Activated CD4-positive, alpha-beta T cell treated with anti-CD3 and anti-CD28 coated beads, Interleukin-2, amount 10 ng/mL, durations not matched to agents 7 days and 5 days (primary cell): ENCODE measurements at regions not wholly inside any gene's neighbourhood (a gene's known extent, or its start where the extent isn't known, plus 50 kb on each side); places are given as distances from the start of the nearest gene placed in this dataset.

ENCODE experiments used
- CTCF ChIA-PET: fragments of 350-600 bp; sonication (Branson Sonifier 250); formaldehyde crosslinking; loops from one replicate; lab custom pipeline; 2021; ENCODE audit warnings: antibody characterized with exemption; lab: Charles Lee
- POLR2A ChIA-PET: fragments of 350-600 bp; sonication (Branson Sonifier 250); formaldehyde crosslinking; loops from one replicate; lab custom pipeline; 2021; ENCODE audit warnings: antibody characterized with exemption; lab: Charles Lee
- DNase-seq: peaks from one replicate; pipeline ENCODE4 v3.0.0-alpha.2; 2020
- H3K27ac Mint-ChIP-seq: one replicate; pipeline ENCODE4 v1.8.0; 2021; ENCODE audit warnings: mild to moderate bottlenecking, moderate library complexity, mixed read lengths
- H3K27me3 Mint-ChIP-seq: one replicate; pipeline ENCODE4 v1.8.0; 2021; ENCODE audit warnings: mixed read lengths
- H3K36me3 Mint-ChIP-seq: one replicate; pipeline ENCODE4 v1.8.0; 2021; ENCODE audit warnings: low read depth, mixed read lengths
- H3K4me1 Mint-ChIP-seq: one replicate; pipeline ENCODE4 v1.8.0; 2021; ENCODE audit warnings: mixed read lengths
- H3K4me3 Mint-ChIP-seq: one replicate; pipeline ENCODE4 v1.8.0; 2021; ENCODE audit warnings: mild to moderate bottlenecking, moderate library complexity, mixed read lengths
- H3K9me3 Mint-ChIP-seq: one replicate; pipeline ENCODE4 v1.8.0; 2021; ENCODE audit warnings: mixed read lengths

DNA sequence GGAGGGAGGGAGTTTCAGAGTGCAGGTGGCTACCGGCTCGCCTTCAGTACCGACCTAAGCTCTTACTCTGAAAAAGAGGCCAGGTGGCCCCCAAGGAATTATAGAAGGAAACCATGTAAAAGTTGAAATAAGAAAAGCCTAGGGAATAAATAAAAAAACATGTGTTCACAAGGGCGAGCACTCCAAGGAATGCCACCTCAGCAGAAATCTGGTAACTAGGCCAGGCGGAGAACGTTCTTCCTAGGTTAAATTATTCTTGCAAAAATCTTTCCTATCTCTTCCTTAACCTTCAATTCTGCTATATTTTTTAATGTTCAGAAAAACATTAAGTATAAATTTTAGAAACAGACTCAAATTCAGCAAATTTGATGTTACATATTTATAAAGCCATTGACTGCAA is 1260.3 kb upstream of the SLC10A2 start:
- no peaks in the 10 kb centered on the region for H3K4me1 Mint-ChIP-seq

GRCh38 chr13:104321756-104322155 is 1255.5 kb upstream of the SLC10A2 start:
- ChIA-PET CTCF (no interaction called here), POLR2A (no interaction called here)
- Mint-ChIP-seq H3K9me3 (no peaks in the 10 kb centered on the region), H3K27ac (no peak overlapping the region), H3K4me1 (no peaks in the 10 kb centered on the region), H3K4me3 (no peak overlapping the region), H3K27me3 (no peaks in the 10 kb centered on the region), H3K36me3 (no peaks in the 10 kb centered on the region)
- DNase-seq = no peak

More for the DNA sequence above, 1260.3 kb upstream of the SLC10A2 start:
- POLR2A ChIA-PET = no interaction called here
- no peak for DNase-seq
- Mint-ChIP-seq H3K9me3 (peaks cover under 1% of the 10 kb centered on the region), H3K36me3 (no peaks in the 10 kb centered on the region), H3K27me3 (no peaks in the 10 kb centered on the region), H3K4me3 (no peak overlapping the region), H3K27ac (no peak overlapping the region)
- CTCF ChIA-PET = no interaction called here

GRCh38 chr13:104320446-104320845 is 1254.2 kb upstream of the SLC10A2 start:
- Mint-ChIP-seq H3K4me3 (no peak overlapping the region), H3K27ac (no peak overlapping the region), H3K9me3 (no peaks in the 10 kb centered on the region), H3K36me3 (no peaks in the 10 kb centered on the region), H3K27me3 (no peaks in the 10 kb centered on the region), H3K4me1 (no peaks in the 10 kb centered on the region)
- CTCF ChIA-PET = no interaction called here
- DNase-seq = no peak
- POLR2A ChIA-PET = no interaction called here

DNA sequence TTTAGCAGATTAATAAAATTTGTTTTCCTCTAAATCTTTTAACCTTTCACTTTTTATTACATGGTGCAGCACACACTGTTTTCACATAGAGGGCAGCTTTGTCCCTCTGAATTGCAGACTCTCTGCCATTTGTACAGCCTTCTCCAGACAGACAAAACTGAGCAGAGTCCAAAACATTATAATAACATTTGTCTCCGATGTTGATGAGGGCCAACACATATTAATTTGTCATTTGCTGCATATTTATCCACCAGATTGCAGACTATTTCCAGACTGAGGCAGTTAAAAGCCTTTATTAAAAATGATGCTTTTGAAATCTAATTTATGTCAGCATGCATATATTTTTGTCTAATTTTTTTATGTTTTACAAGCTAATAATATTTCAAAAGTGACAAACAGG is 1251.9 kb upstream of the SLC10A2 start:
- Mint-ChIP-seq H3K27me3 (no peaks in the 10 kb centered on the region), H3K27ac (no peak overlapping the region), H3K4me1 (no peaks in the 10 kb centered on the region), H3K36me3 (no peaks in the 10 kb centered on the region), H3K4me3 (no peak overlapping the region), H3K9me3 (no peaks in the 10 kb centered on the region)
- ChIA-PET POLR2A (no interaction called here), CTCF (no interaction called here)
- no peak for DNase-seq

GRCh38 chr13:104315606-104316005 is 1249.4 kb upstream of the SLC10A2 start:
- no peak for DNase-seq
- Mint-ChIP-seq H3K27ac (no peak overlapping the region), H3K36me3 (no peaks in the 10 kb centered on the region), H3K4me1 (no peaks in the 10 kb centered on the region), H3K4me3 (no peak overlapping the region), H3K27me3 (no peaks in the 10 kb centered on the region), H3K9me3 (no peaks in the 10 kb centered on the region)
- ChIA-PET POLR2A (no interaction called here), CTCF (no interaction called here)

- no peak overlapping the region for H3K4me3 Mint-ChIP-seq
- no peak overlapping the region for H3K27ac Mint-ChIP-seq
- ChIA-PET CTCF (no interaction called here), POLR2A (no interaction called here)
- H3K4me1 Mint-ChIP-seq = no peaks in the 10 kb centered on the region
- DNase-seq = no peak
- no peaks in the 10 kb centered on the region for H3K27me3 Mint-ChIP-seq
- no peaks in the 10 kb centered on the region for H3K36me3 Mint-ChIP-seq
- no peaks in the 10 kb centered on the region for H3K9me3 Mint-ChIP-seq
Observed at GRCh38 chr13:104314926-104315535, 1248.8 kb upstream of the SLC10A2 start.

- DNase-seq = no peak
- no peak overlapping the region for H3K4me3 Mint-ChIP-seq
- ChIA-PET CTCF (no interaction called here), POLR2A (no interaction called here)
- no peaks in the 10 kb centered on the region for H3K36me3 Mint-ChIP-seq
- H3K9me3 Mint-ChIP-seq = no peaks in the 10 kb centered on the region
- no peaks in the 10 kb centered on the region for H3K4me1 Mint-ChIP-seq
- H3K27me3 Mint-ChIP-seq = no peaks in the 10 kb centered on the region
- no peak overlapping the region for H3K27ac Mint-ChIP-seq
Observed at GRCh38 chr13:104314321-104314720, 1248.1 kb upstream of the SLC10A2 start.

GRCh38 chr13:104310861-104311260 is 1244.6 kb upstream of the SLC10A2 start:
- H3K36me3 Mint-ChIP-seq = no peaks in the 10 kb centered on the region
- H3K9me3 Mint-ChIP-seq = peaks cover 2% of the 10 kb centered on the region
- ChIA-PET POLR2A (no interaction called here), CTCF (no interaction called here)
- no peak overlapping the region for H3K4me3 Mint-ChIP-seq
- no peak overlapping the region for H3K27ac Mint-ChIP-seq
- H3K27me3 Mint-ChIP-seq = no peaks in the 10 kb centered on the region
- DNase-seq = no peak
- no peaks in the 10 kb centered on the region for H3K4me1 Mint-ChIP-seq

DNA sequence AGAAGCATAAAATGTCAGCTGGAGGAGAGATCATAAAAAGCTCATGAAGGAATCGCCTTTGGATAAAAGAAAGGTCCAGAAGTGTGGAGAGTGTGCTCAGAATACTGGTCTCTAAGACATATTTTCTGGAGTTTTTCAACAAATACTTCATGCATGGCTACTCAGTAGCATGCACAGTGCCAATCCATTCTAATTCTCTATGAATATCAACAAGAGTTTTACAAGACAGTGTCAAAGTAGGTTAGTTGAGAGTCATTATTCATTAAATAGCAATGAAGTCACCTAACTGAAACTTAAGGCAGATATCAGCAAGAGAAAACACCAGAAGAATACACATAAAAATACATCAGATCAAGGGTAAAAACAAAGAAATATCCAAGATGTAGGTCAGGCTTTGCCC is 1243.2 kb upstream of the SLC10A2 start:
- CTCF ChIA-PET = no interaction called here
- Mint-ChIP-seq H3K4me1 (no peaks in the 10 kb centered on the region), H3K27ac (no peak overlapping the region)

DNA sequence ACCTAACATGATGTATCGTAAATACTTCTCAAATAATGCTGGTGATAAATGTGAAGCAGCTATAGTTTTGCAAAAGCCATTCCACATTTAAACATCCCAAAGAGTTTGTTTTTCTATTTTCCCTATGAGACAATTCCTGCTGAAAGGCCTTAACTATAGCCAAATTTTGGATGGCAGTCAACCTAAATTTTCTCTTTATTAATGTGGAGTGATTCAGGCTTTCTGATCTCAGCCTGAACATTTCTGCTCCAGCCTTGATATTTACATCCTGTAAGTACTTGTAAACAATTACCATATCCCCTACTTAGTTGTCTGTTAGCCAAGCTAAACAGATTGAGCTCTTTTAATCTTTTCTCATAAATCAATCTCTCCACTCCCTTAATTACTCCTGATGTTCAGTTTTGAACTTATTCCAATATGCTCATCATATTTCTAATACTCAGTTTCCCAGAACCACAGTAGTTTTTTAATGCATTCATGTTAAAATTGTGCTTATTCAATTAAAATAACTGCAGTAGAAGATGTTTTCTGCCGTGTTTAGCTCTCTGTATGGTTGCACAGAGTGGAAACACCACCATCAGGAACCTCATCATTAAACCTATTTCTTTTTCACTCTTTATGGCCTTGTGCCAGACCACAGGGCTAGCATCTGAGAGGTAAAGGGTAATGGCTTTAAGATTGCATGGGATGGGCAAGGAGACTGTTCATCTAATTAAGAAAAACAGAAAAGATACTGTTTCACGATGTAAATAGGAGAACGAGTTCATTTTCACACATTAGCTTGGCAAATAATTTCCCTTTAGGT is 1235.2 kb upstream of the SLC10A2 start:
- ChIA-PET POLR2A (no interaction called here), CTCF (no interaction called here)
- no peaks in the 10 kb centered on the region for H3K36me3 Mint-ChIP-seq
- H3K9me3 Mint-ChIP-seq = peaks cover 2% of the 10 kb centered on the region
- H3K4me1 Mint-ChIP-seq = no peaks in the 10 kb centered on the region
- no peak overlapping the region for H3K4me3 Mint-ChIP-seq
- H3K27me3 Mint-ChIP-seq = no peaks in the 10 kb centered on the region
- no peak overlapping the region for H3K27ac Mint-ChIP-seq
- DNase-seq = no peak

More for the DNA sequence above, 1243.2 kb upstream of the SLC10A2 start:
- peaks cover 2% of the 10 kb centered on the region for H3K9me3 Mint-ChIP-seq
- no peak overlapping the region for H3K4me3 Mint-ChIP-seq
- no peak for DNase-seq
- no peaks in the 10 kb centered on the region for H3K36me3 Mint-ChIP-seq
- POLR2A ChIA-PET = no interaction called here
- H3K27me3 Mint-ChIP-seq = no peaks in the 10 kb centered on the region

GRCh38 chr13:104297075-104297474 is 1230.9 kb upstream of the SLC10A2 start:
- Mint-ChIP-seq H3K27ac (no peak overlapping the region), H3K27me3 (no peaks in the 10 kb centered on the region)
- POLR2A ChIA-PET = no interaction called here

DNA sequence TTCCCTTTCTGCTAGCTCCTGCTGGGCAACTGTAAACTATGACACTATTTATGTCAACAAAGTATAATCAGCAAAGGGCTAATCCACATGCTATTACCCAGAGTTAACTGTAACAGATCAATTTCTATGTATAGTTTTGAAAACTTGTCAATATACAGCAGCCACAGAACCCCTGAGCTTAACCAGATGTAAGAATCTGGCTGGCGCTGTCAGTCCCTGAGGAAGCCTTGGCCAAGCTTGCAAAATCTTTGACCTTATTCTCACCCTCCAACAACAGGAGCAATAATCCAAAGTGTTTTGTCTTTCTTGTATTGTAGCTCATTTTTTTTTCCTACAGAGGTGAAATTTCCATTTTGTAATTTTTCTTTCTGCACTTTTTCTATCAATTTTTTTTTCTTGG is 1230.1 kb upstream of the SLC10A2 start:
- no peak for DNase-seq
- ChIA-PET CTCF (no interaction called here), POLR2A (no interaction called here)
- Mint-ChIP-seq H3K27ac (no peak overlapping the region), H3K36me3 (no peaks in the 10 kb centered on the region), H3K27me3 (no peaks in the 10 kb centered on the region), H3K9me3 (no peaks in the 10 kb centered on the region), H3K4me1 (no peaks in the 10 kb centered on the region), H3K4me3 (no peak overlapping the region)

More at GRCh38 chr13:104297075-104297474, 1230.9 kb upstream of the SLC10A2 start:
- CTCF ChIA-PET = no interaction called here
- no peak for DNase-seq
- H3K4me3 Mint-ChIP-seq = no peak overlapping the region
- no peaks in the 10 kb centered on the region for H3K9me3 Mint-ChIP-seq
- no peaks in the 10 kb centered on the region for H3K4me1 Mint-ChIP-seq
- no peaks in the 10 kb centered on the region for H3K36me3 Mint-ChIP-seq

DNA sequence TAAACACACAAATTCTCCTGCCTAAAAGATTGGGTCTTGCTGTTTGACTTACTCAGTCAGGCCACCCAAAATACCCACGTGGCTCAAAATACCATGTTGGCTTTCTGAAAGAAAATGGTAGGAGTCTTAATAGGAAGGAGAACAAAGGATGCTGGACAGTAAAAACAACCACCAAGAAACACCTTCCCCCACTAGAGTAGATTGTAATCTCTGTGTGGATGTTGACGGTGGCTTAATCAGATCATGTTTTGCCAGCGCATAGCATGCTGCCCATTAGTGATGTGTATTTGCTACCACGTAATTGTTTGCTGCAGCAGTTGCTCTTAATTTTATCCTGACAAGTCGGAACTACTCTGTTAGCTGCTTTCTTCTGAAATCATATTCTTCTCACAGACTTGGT is 1229.3 kb upstream of the SLC10A2 start:
- no peaks in the 10 kb centered on the region for H3K36me3 Mint-ChIP-seq
- H3K4me1 Mint-ChIP-seq = no peaks in the 10 kb centered on the region
- POLR2A ChIA-PET = no interaction called here
- H3K9me3 Mint-ChIP-seq = no peaks in the 10 kb centered on the region
- H3K27me3 Mint-ChIP-seq = no peaks in the 10 kb centered on the region
- CTCF ChIA-PET = no interaction called here
- no peak overlapping the region for H3K4me3 Mint-ChIP-seq
- no peak overlapping the region for H3K27ac Mint-ChIP-seq
- no peak for DNase-seq

DNA sequence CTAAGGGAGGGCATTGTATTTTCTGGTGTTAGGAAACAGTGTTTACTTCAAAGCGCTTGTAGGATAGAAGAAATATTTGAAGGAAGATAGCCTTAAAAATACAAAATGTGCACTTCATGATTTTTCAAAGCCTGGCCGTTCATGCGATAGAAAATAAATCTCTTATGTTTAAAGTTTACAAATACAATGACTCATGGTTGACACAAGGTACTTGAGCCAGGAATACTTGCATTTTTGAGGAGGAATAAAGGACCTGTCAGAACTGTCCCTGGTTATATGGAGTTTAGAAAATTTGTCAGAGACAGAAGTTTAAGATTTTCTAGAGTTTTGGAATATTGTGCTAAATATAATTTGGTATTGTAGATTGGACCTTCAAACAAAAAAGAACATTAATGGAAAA is 1223.2 kb upstream of the SLC10A2 start:
- Mint-ChIP-seq H3K4me1 (no peaks in the 10 kb centered on the region), H3K4me3 (no peak overlapping the region), H3K27me3 (no peaks in the 10 kb centered on the region), H3K9me3 (no peaks in the 10 kb centered on the region), H3K27ac (no peak overlapping the region), H3K36me3 (no peaks in the 10 kb centered on the region)
- ChIA-PET CTCF (no interaction called here), POLR2A (no interaction called here)
- no peak for DNase-seq
